Heart right ventricle (tissue), 16 donors: ENCODE measurements at regions not wholly inside any gene's neighbourhood (a gene's known extent, or its start where the extent isn't known, plus 50 kb on each side); places are given as distances from the start of the nearest gene placed in this dataset.

Experiments used
- ATAC-seq, 8 donors: fragments of 200-7000 bp; cut with Tn5 transposase; one replicate each; pipeline ENCODE4 v1.9.1; 2020; ENCODE audit warnings: mild to moderate bottlenecking in 8 of 8, moderate library complexity in 8 of 8, moderate number of reproducible peaks in 1 of 8
- DNase-seq, 2 donors: peaks; one replicate each; pipeline ENCODE4 v3.0.0-alpha.2; 2020
- H3K27ac ChIP-seq, 10 donors: fragments of 200-600 bp; sonication (generic) in 2 of 10; one replicate each; pipeline versions ENCODE4 v1.5.0 to v1.8.0; 2020 to 2022; ENCODE audit warnings: mild to moderate bottlenecking in 3 of 10
- H3K27me3 ChIP-seq, 7 donors: fragments of 200-600 bp; one replicate each; pipeline ENCODE4 v1.8.0; 2021 to 2022; ENCODE audit warnings: mild to moderate bottlenecking in 2 of 7
- H3K36me3 ChIP-seq, 9 donors: fragments of 200-600 bp; sonication (generic) in 1 of 9; one replicate each; pipeline versions ENCODE4 v1.5.0 to v1.8.0; 2020 to 2022; ENCODE audit warnings: mild to moderate bottlenecking in 2 of 9
- H3K4me1 ChIP-seq, 9 donors: fragments of 200-600 bp; sonication (generic) in 1 of 9; one replicate each; pipeline versions ENCODE4 v1.5.0 to v1.8.0; 2020 to 2022; ENCODE audit warnings: mild to moderate bottlenecking in 4 of 9
- H3K4me3 ChIP-seq, 10 donors: fragments of 200-600 bp; sonication (generic) in 2 of 10; one replicate each; pipeline versions ENCODE4 v1.5.0 to v1.8.0; 2020 to 2022; ENCODE audit warnings: mild to moderate bottlenecking in 7 of 10, moderate library complexity in 2 of 10
- H3K9me3 ChIP-seq, 11 donors: fragments of 200-600 bp in 10 of 11; sonication (generic) in 2 of 11; one replicate each; pipeline versions ENCODE4 v1.5.0 to v1.8.0; 2013 to 2022; ENCODE audit warnings: mild to moderate bottlenecking in 2 of 11, control low read depth in 1 of 11, moderate library complexity in 1 of 11
- WGBS, 2 donors: extraction: QIAGEN DNeasy Blood & Tissue Kit; methylation state at CpG; one replicate each; pipeline ENCODE4 v1.1.7; 2013; ENCODE audit warnings: inconsistent platforms in 1 of 2; 5-methylcytosine and 5-hydroxymethylcytosine counted together
- intact Hi-C, 10 donors: fragments of 100-400 bp; cut with DNase I; formaldehyde crosslinking; loops; one replicate each; pipeline versions ENCODE4 v1.11.1 to v1.14.2; 2022
- TF ChIP-seq, protein P1 (sequence below), 9 donors: fragments of 200-600 bp; sonication (generic) in 2 of 9; IDR thresholded peaks; one replicate each; pipeline versions ENCODE4 v1.5.0 to v1.8.0; 2021 to 2022; ENCODE audit warnings: antibody characterized with exemption in 9 of 9, mild to moderate bottlenecking in 5 of 9, moderate library complexity in 1 of 9
- donor health status: Arrhythmogenic right ventricular cardiomyopathy.
- donor health status: ischemic (EF 13 %, LVEDD 7.1; RV severe dilation, severe dysfunction).
- donor health status: healthy with polysubstance abuse.
- donor health status: DM: no; HTN: yes; CAD: no.
- donor health status: DM: no; HTN: no; CAD: no.
- donor health status: ischemic (EF 25% LVEDD 6.9; RV normal size, moderate dysfunction).
- donor health status: ischemic (EF 25% LVEDD 5.7; RV mildly dilated, moderate dysfunction).
- donor health status: healthy.
- donor health status: DM: yes; HTN: yes; CAD: no.
- donor health status: Ischemic cardiomyopathy.
- donor health status: ischemic (EF 35%, LVEDD 5.7; RV mildly dilated, moderate dysfunction).
- donor health status: nonischemic (EF 11% LVEDD 7.7; RV severe dilation, severe dysfunction).
- donor health status: DM: yes; HTN: yes; CAD: no.
- donor health status: PGD.
- donor health status: ischemic (EF 29% LVEDD 5.4; RV normal size, mild dysfunction).
- donor health status: nonischemic (EF 23%, LVEDD 6.1; RV moderate dilation, normal function).

DNA sequence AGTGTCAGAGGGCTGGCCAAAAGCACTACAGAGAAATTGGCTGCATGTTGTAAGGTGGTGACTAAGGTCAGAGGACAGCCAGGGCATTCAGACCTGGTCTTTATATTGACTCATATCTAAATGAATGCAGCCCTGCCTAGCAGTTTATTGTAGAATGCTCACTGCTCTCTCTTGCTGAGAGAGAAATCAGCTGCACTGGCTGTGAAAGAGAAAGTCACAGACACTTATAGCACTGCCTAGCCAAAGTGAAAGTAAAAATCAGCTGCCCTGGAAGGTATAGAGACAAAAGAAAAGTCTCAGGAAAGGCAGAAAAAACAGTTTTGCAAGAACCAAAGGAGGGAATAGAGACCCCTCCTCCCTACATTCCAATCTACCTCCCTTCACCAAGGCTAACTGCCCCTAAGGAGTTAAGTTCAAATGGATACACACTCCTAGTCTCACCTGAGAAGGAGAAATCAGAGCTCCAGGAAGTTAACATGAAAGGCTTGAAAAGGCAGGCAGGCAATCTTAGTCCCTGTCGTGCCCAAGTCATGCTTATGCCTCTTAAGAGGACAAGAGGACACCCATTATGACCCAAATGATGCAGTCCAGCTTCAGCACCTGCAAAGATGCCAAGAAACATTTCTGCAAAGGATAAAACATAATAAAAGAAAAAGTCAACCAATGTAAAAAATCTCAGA lies 235.1 kb downstream of the RPS4Y2 start:
- ATAC-seq (no peak), DNase-seq (no peak)
- no peaks in the 10 kb centered on the region for H3K27me3 ChIP-seq
- no peaks in the 10 kb centered on the region for H3K4me1 ChIP-seq
- H3K4me3 ChIP-seq = no peak overlapping the region
- no peak overlapping the region for H3K27ac ChIP-seq
- TF ChIP-seq, protein P1, sequence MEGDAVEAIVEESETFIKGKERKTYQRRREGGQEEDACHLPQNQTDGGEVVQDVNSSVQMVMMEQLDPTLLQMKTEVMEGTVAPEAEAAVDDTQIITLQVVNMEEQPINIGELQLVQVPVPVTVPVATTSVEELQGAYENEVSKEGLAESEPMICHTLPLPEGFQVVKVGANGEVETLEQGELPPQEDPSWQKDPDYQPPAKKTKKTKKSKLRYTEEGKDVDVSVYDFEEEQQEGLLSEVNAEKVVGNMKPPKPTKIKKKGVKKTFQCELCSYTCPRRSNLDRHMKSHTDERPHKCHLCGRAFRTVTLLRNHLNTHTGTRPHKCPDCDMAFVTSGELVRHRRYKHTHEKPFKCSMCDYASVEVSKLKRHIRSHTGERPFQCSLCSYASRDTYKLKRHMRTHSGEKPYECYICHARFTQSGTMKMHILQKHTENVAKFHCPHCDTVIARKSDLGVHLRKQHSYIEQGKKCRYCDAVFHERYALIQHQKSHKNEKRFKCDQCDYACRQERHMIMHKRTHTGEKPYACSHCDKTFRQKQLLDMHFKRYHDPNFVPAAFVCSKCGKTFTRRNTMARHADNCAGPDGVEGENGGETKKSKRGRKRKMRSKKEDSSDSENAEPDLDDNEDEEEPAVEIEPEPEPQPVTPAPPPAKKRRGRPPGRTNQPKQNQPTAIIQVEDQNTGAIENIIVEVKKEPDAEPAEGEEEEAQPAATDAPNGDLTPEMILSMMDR (IDR thresholded peaks at IDR 0.05) = no peak
- H3K9me3 ChIP-seq = no peaks in the 10 kb centered on the region
- no peaks in the 10 kb centered on the region for H3K36me3 ChIP-seq
- WGBS, 2 donors = 10 to 14% methylated on average over 1 of the region's 1 CpG
- intact Hi-C loops = no loop called here

DNA sequence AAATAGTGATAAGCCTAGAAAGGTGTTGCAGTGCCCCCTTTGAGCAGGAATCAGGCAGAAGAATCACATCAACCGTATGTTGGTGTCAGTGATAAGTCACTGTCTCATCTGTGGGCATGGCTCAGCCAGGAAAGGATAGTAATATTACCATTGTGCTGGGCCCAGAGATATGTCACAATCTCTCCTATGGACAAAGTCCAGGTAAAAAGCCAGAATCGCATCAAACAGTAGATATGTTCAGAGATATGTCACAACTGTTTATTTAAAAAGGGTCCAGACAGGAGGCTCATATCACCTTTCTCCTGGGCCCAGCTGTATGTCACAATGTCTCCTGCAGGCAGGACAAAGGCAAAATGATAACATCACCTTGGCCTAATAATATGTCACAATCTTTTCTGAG lies 241.4 kb downstream of the RPS4Y2 start:
- TF ChIP-seq, protein P1 (IDR thresholded peaks at IDR 0.05) = no peak
- Histone ChIP-seq H3K27ac (no peak overlapping the region), H3K4me3 (no peak overlapping the region), H3K36me3 (no peaks in the 10 kb centered on the region), H3K4me1 (no peaks in the 10 kb centered on the region), H3K9me3 (no peaks in the 10 kb centered on the region), H3K27me3 (no peaks in the 10 kb centered on the region)
- intact Hi-C loops = no loop called here
- DNase-seq = no peak
- ATAC-seq = no peak
- 53 to 60% methylated on average over 2 of the region's 2 CpGs for WGBS, 2 donors

DNA sequence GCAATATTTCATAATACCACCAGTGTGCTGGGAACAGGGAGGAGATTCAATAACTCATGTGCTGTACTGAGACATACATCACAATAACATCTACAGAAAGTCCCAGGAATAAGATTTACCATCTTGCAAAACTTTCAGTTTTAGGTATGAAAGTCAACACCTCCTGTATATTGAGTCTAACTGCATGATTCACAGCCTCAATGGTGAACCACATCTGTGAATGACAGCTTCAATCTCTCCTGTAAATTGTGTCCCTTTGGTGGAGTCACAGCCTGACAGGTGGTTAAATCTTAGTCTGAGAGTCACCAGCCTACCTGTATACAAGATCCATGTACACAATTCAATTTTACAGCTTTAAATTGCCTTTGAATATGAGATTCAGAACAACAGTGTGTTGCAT lies 242.1 kb downstream of the RPS4Y2 start:
- H3K36me3 ChIP-seq = no peaks in the 10 kb centered on the region
- TF ChIP-seq, protein P1 (IDR thresholded peaks at IDR 0.05) = no peak
- H3K4me3 ChIP-seq = no peak overlapping the region
- no peak for ATAC-seq
- intact Hi-C loops = no loop called here
- H3K27ac ChIP-seq = no peak overlapping the region
- H3K4me1 ChIP-seq = no peaks in the 10 kb centered on the region
- H3K9me3 ChIP-seq = no peaks in the 10 kb centered on the region
- no peaks in the 10 kb centered on the region for H3K27me3 ChIP-seq
- no peak for DNase-seq

DNA sequence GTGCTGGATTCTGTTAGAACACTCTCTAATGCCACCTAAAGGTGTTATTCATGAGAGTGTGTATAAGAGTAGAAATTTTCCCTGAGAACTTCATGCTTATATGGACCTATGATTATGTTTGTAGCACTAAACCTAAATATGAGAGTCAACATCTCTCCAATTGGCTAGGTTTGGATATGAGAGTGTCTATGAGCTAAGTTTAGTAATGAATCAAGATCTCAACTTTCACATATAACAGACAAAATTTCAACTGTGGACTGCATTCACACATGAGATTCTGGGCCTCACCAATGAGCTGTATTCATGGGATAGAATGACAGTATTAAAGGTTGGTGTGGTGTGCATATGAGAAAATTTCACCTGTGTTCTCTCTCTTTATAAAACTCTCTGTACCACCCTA lies 242.6 kb downstream of the RPS4Y2 start:
- H3K4me1 ChIP-seq = no peaks in the 10 kb centered on the region
- no peak overlapping the region for H3K27ac ChIP-seq
- H3K27me3 ChIP-seq = no peaks in the 10 kb centered on the region
- TF ChIP-seq, protein P1 (IDR thresholded peaks at IDR 0.05) = no peak
- intact Hi-C loops = no loop called here
- no peak overlapping the region for H3K4me3 ChIP-seq
- no peaks in the 10 kb centered on the region for H3K9me3 ChIP-seq
- ATAC-seq = no peak
- H3K36me3 ChIP-seq = no peaks in the 10 kb centered on the region
- DNase-seq = no peak
